Panc1 (cell line): ENCODE measurements at regions not wholly inside any gene's neighbourhood (a gene's known extent, or its start where the extent isn't known, plus 50 kb on each side); places are given as distances from the start of the nearest gene placed in this dataset.

Experiments
- CTCF ChIP-seq: fragments of 450-650 bp; IDR thresholded peaks from 2 replicates; pipeline ENCODE4 v1.5.1; 2017; ENCODE audit warnings: mild to moderate bottlenecking
- REST ChIP-seq, 2 experiments: IDR thresholded peaks; 2 replicates each; pipeline ENCODE4 v1.6.1; 2011 to 2012; ENCODE audit warnings: low read depth in 2 of 2, control low read depth in 1 of 2, low read length in 1 of 2, mild to moderate bottlenecking in 1 of 2, moderate library complexity in 1 of 2; ENCODE audit not compliant: insufficient read depth in 1 of 2
- TCF7L2 ChIP-seq: IDR thresholded peaks from 2 replicates; pipeline ENCODE4 v1.6.1; 2011; ENCODE audit warnings: mild to moderate bottlenecking, low read depth, low read length, inconsistent platforms

GRCh38 chr17:43309505-43310332, 75.9 kb upstream of the RNU2-1 start:
- TF ChIP-seq REST (IDR thresholded peaks at IDR 0.05; ENCODE audit: insufficient read depth in 1 of 2, low read depth in 2 of 2, low read length in 1 of 2) (no peak), CTCF (no peak), TCF7L2 (no peak)
